GM12873 (cell line): ENCODE measurements at regions not wholly inside any gene's neighbourhood (a gene's known extent, or its start where the extent isn't known, plus 50 kb on each side); places are given as distances from the start of the nearest gene placed in this dataset.

Source experiments
- CTCF ChIP-seq: IDR thresholded peaks from 2 replicates; pipeline ENCODE4 v1.5.1; 2012; ENCODE audit warnings: low read depth, mild to moderate bottlenecking, moderate library complexity, low read length, control low read depth; ENCODE audit not compliant: insufficient read depth; ENCODE audit errors: missing control alignments

GRCh38 chr1:90413519-90413918 lies 303.6 kb downstream of the BARHL2 start:
- TF ChIP-seq CTCF = no peak

GRCh38 chr1:90412563-90412962 lies 304.5 kb downstream of the BARHL2 start:
- no peak for TF ChIP-seq CTCF

GRCh38 chr1:90411185-90411584 lies 305.9 kb downstream of the BARHL2 start:
- TF ChIP-seq CTCF = no peak

- TF ChIP-seq CTCF = no peak
Measured at GRCh38 chr1:90407737-90408136, 309.4 kb downstream of the BARHL2 start.

GRCh38 chr1:90405726-90406125 lies 311.4 kb downstream of the BARHL2 start:
- no peak for TF ChIP-seq CTCF

- no peak for TF ChIP-seq CTCF
Measured at GRCh38 chr1:90402893-90403849, 313.9 kb downstream of the BARHL2 start.

GRCh38 chr1:90400131-90400530 lies 317.0 kb downstream of the BARHL2 start:
- TF ChIP-seq CTCF = no peak
